SK-N-SH (cell line): ENCODE measurements at regions not wholly inside any gene's neighbourhood (a gene's known extent, or its start where the extent isn't known, plus 50 kb on each side); places are given as distances from the start of the nearest gene placed in this dataset.

Source experiments
- CTCF ChIA-PET: fragments of 300-600, 350-600 bp; formaldehyde crosslinking; extraction: SDS; loops from one replicate; lab custom pipeline; 2021; lab: Yijun Ruan, JAX
- POLR2A ChIA-PET: fragments of 350-600 bp; sonication (Branson Sonifier 250); formaldehyde crosslinking; extraction: SDS; loops from one replicate; lab custom pipeline; 2020; ENCODE audit warnings: antibody characterized with exemption, inconsistent platforms; lab: Yijun Ruan, JAX
- DNase-seq: peaks from one replicate; pipeline ENCODE4 v3.0.0; 2012
- H2AFZ ChIP-seq: fragments of 200-600 bp; sonication (generic); 2 replicates; pipeline ENCODE4 v1.8.1; 2016; ENCODE audit warnings: antibody characterized with exemption, mild to moderate bottlenecking, low read depth
- H3F3A ChIP-seq: fragments of 200-600 bp; sonication (generic); replicated peaks from 2 replicates; pipeline ENCODE3; 2016; ENCODE audit warnings: antibody characterized with exemption, mild to moderate bottlenecking; ENCODE audit not compliant: insufficient read depth
- H3K27ac ChIP-seq, 2 experiments: fragments of 200-500 bp in 1 of 2; fragments of 200-600 bp in 1 of 2; sonication (Bioruptor generic) in 1 of 2; sonication (generic), shearing (Covaris generic) in 1 of 2; 2 replicates each; pipeline versions ENCODE4 v1.5.1 to v1.6.1; 2014 to 2016; ENCODE audit warnings: low read depth in 2 of 2, inconsistent platforms in 1 of 2, low read length in 1 of 2, mild to moderate bottlenecking in 1 of 2, mixed read lengths in 1 of 2
- H3K27me3 ChIP-seq: fragments of 200-600 bp; sonication (generic), shearing (Covaris generic); 2 replicates; pipeline ENCODE4 v1.6.1; 2016; ENCODE audit warnings: mixed run types; ENCODE audit not compliant: insufficient read depth
- H3K36me3 ChIP-seq, 2 experiments: fragments of 200-500 bp in 1 of 2; fragments of 200-600 bp in 1 of 2; sonication (Bioruptor generic) in 1 of 2; sonication (generic) in 1 of 2; replicated peaks in 1 of 2; 2 replicates each; pipeline versions ENCODE3 to v1.5.1; 2014 to 2016; ENCODE audit warnings: low read length in 1 of 2, mild to moderate bottlenecking in 1 of 2; ENCODE audit not compliant: insufficient read depth in 2 of 2, control insufficient read depth in 1 of 2
- H3K4me1 ChIP-seq, 2 experiments: fragments of 200-500 bp in 1 of 2; fragments of 200-600 bp in 1 of 2; sonication (Bioruptor generic) in 1 of 2; sonication (generic), shearing (Covaris generic) in 1 of 2; 2 replicates each; pipeline versions ENCODE4 v1.5.1 to v1.6.1; 2014 to 2016; ENCODE audit warnings: low read depth in 1 of 2, low read length in 1 of 2, mixed run types in 1 of 2; ENCODE audit not compliant: insufficient read depth in 2 of 2, control insufficient read depth in 1 of 2
- H3K4me2 ChIP-seq: fragments of 200-600 bp; sonication (generic), shearing (Covaris generic); 2 replicates; pipeline ENCODE4 v1.6.1; 2017; ENCODE audit warnings: mixed run types
- H3K4me3 ChIP-seq, 2 experiments: fragments of 200-500 bp in 1 of 2; fragments of 200-600 bp in 1 of 2; sonication (Bioruptor generic) in 1 of 2; sonication (generic), shearing (Covaris generic) in 1 of 2; 2 replicates each; pipeline versions ENCODE4 v1.5.1 to v1.8.1; 2014 to 2016; ENCODE audit warnings: low read depth in 2 of 2, inconsistent platforms in 1 of 2, low read length in 1 of 2, mild to moderate bottlenecking in 1 of 2, mixed read lengths in 1 of 2, moderate library complexity in 1 of 2
- H3K79me2 ChIP-seq: fragments of 200-600 bp; sonication (generic); 2 replicates; pipeline ENCODE4 v1.8.1; 2017; ENCODE audit warnings: mild to moderate bottlenecking; ENCODE audit not compliant: insufficient read depth
- H3K9ac ChIP-seq: fragments of 200-600 bp; sonication (generic); 2 replicates; pipeline ENCODE4 v1.6.1; 2017; ENCODE audit warnings: mixed run types
- H3K9me2 ChIP-seq: fragments of 200-600 bp; sonication (generic); 2 replicates; pipeline ENCODE4 v1.6.1; 2017; ENCODE audit warnings: mixed run types
- H3K9me3 ChIP-seq: fragments of 200-600 bp; sonication (generic); 2 replicates; pipeline ENCODE4 v1.6.1; 2017; ENCODE audit warnings: mixed run types, mild to moderate bottlenecking, moderate library complexity
- H4K20me1 ChIP-seq: fragments of 200-600 bp; sonication (generic); 2 replicates; pipeline ENCODE4 v1.6.1; 2017; ENCODE audit warnings: mild to moderate bottlenecking, mixed run types; ENCODE audit not compliant: insufficient read depth
- CHD2 ChIP-seq: fragments of 150-350 bp; IDR thresholded peaks from 2 replicates; pipeline ENCODE4 v1.6.1; 2018; ENCODE audit warnings: low read length; ENCODE audit not compliant: partially characterized antibody
- CTCF ChIP-seq: fragments of 200-600 bp; sonication (generic); IDR thresholded peaks from 2 replicates; pipeline ENCODE4 v1.6.1; 2017; ENCODE audit warnings: antibody characterized with exemption, mild to moderate bottlenecking, moderate library complexity
- ELF1 ChIP-seq: IDR thresholded peaks from 2 replicates; pipeline ENCODE4 v1.4.0; 2012
- EZH2phosphoT487 ChIP-seq: fragments of 200-600 bp; sonication (generic); IDR thresholded peaks from 2 replicates; pipeline ENCODE4 v1.6.1; 2017; ENCODE audit warnings: low read depth, mixed run types, mild to moderate bottlenecking, antibody characterized with exemption, moderate library complexity, borderline replicate concordance
- GABPA ChIP-seq: IDR thresholded peaks from 2 replicates; pipeline ENCODE4 v1.4.0; 2012; ENCODE audit warnings: low read depth, mild to moderate bottlenecking
- GATA2 ChIP-seq: sonication (generic); formaldehyde crosslinking; IDR thresholded peaks from 2 replicates; pipeline ENCODE4 v1.5.0; 2020; ENCODE audit warnings: mild to moderate bottlenecking, missing genetic modification reagents
- IRF3 ChIP-seq: fragments of 150-350 bp; IDR thresholded peaks from 2 replicates; pipeline ENCODE4 v1.6.1; 2016; ENCODE audit warnings: mild to moderate bottlenecking, low read depth, low read length
- JUND ChIP-seq: IDR thresholded peaks from 2 replicates; pipeline ENCODE4 v1.4.0; 2012
- MEF2A ChIP-seq: IDR thresholded peaks from 2 replicates; pipeline ENCODE4 v1.4.0; 2012; ENCODE audit warnings: low read depth, borderline replicate concordance
- POLR2AphosphoS5 ChIP-seq: IDR thresholded peaks from 2 replicates; pipeline ENCODE4 v1.6.1; 2012; ENCODE audit warnings: low read depth, low read length
- RCOR1 ChIP-seq: fragments of 150-350 bp; IDR thresholded peaks from 2 replicates; pipeline ENCODE4 v1.6.1; 2017; ENCODE audit warnings: antibody characterized with exemption, low read length
- SIN3A ChIP-seq: IDR thresholded peaks from 2 replicates; pipeline ENCODE4 v1.6.1; 2012; ENCODE audit warnings: low read depth, mild to moderate bottlenecking, low read length, moderate library complexity, borderline replicate concordance
- TAF1 ChIP-seq: IDR thresholded peaks from 2 replicates; pipeline ENCODE4 v1.6.1; 2012; ENCODE audit warnings: low read depth, mild to moderate bottlenecking, low read length, moderate library complexity, borderline replicate concordance
- TCF12 ChIP-seq: IDR thresholded peaks from 2 replicates; pipeline ENCODE4 v1.4.0; 2012
- YY1 ChIP-seq: IDR thresholded peaks from 2 replicates; pipeline ENCODE4 v1.4.0; 2012; ENCODE audit warnings: low read depth, mild to moderate bottlenecking
- ZBTB33 ChIP-seq: IDR thresholded peaks from 2 replicates; pipeline ENCODE4 v1.4.0; 2012; ENCODE audit warnings: low read depth, borderline replicate concordance
- WGBS: methylation state at CpG from one replicate; pipeline ENCODE4 v1.1.6; 2017; ENCODE audit warnings: low lambda C conversion rate; 5-methylcytosine and 5-hydroxymethylcytosine counted together
- TF ChIP-seq, protein P1 (sequence below): IDR thresholded peaks from 2 replicates; pipeline ENCODE4 v1.4.0; 2012; ENCODE audit warnings: low read depth, borderline replicate concordance
- TF ChIP-seq, protein P2 (sequence below): IDR thresholded peaks from 2 replicates; pipeline ENCODE4 v1.6.1; 2012; ENCODE audit warnings: mild to moderate bottlenecking, low read depth, low read length, moderate library complexity

GRCh38 chr22:48350456-48350855 is 1477.2 kb downstream of the BRD1 start (continued):
- TF ChIP-seq CTCF (no peak), SIN3A (no peak)
- TF ChIP-seq, protein P1, sequence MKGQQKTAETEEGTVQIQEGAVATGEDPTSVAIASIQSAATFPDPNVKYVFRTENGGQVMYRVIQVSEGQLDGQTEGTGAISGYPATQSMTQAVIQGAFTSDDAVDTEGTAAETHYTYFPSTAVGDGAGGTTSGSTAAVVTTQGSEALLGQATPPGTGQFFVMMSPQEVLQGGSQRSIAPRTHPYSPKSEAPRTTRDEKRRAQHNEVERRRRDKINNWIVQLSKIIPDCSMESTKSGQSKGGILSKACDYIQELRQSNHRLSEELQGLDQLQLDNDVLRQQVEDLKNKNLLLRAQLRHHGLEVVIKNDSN, result no peak

- ChIA-PET CTCF (no interaction called here), POLR2A (no interaction called here)
- Histone ChIP-seq H3K27ac (no peak overlapping the region), H3K4me3 (no peak overlapping the region), H3K9me2 (no peaks in the 10 kb centered on the region), H3K4me1 (no peaks in the 10 kb centered on the region), H3K79me2 (no peaks in the 10 kb centered on the region), H3K4me2 (no peak overlapping the region), H3K9ac (no peak overlapping the region), H3K27me3 (no peaks in the 10 kb centered on the region; the same call in 1 of the 2 replicates), H3F3A (no peaks in the 10 kb centered on the region), H3K9me3 (no peaks in the 10 kb centered on the region), H4K20me1 (no peaks in the 10 kb centered on the region), H3K36me3 (no peaks in the 10 kb centered on the region), H2AFZ (no peak overlapping the region)
- no peak for TF ChIP-seq TAF1
- TF ChIP-seq EZH2phosphoT487, result no peak
- no peak for TF ChIP-seq ZBTB33
- TF ChIP-seq GABPA, result no peak
- TF ChIP-seq TCF12, result no peak
- no peak for TF ChIP-seq JUND
- no peak for TF ChIP-seq CHD2
- no peak for TF ChIP-seq POLR2AphosphoS5
- TF ChIP-seq, protein P2, sequence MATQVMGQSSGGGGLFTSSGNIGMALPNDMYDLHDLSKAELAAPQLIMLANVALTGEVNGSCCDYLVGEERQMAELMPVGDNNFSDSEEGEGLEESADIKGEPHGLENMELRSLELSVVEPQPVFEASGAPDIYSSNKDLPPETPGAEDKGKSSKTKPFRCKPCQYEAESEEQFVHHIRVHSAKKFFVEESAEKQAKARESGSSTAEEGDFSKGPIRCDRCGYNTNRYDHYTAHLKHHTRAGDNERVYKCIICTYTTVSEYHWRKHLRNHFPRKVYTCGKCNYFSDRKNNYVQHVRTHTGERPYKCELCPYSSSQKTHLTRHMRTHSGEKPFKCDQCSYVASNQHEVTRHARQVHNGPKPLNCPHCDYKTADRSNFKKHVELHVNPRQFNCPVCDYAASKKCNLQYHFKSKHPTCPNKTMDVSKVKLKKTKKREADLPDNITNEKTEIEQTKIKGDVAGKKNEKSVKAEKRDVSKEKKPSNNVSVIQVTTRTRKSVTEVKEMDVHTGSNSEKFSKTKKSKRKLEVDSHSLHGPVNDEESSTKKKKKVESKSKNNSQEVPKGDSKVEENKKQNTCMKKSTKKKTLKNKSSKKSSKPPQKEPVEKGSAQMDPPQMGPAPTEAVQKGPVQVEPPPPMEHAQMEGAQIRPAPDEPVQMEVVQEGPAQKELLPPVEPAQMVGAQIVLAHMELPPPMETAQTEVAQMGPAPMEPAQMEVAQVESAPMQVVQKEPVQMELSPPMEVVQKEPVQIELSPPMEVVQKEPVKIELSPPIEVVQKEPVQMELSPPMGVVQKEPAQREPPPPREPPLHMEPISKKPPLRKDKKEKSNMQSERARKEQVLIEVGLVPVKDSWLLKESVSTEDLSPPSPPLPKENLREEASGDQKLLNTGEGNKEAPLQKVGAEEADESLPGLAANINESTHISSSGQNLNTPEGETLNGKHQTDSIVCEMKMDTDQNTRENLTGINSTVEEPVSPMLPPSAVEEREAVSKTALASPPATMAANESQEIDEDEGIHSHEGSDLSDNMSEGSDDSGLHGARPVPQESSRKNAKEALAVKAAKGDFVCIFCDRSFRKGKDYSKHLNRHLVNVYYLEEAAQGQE, result no peak
- no peak for TF ChIP-seq YY1
- TF ChIP-seq IRF3, result no peak
- TF ChIP-seq MEF2A, result no peak
- no peak for TF ChIP-seq ELF1
- TF ChIP-seq RCOR1, result no peak
- TF ChIP-seq GATA2 (CRISPR knock-in tag), result no peak
- WGBS, result 33% methylated on average over 1 of the region's 1 CpG
- no peak for DNase-seq
These were observed 1478.8 kb downstream of the BRD1 start for GRCh38 chr22:48348855-48349254.
